HepG2 (cell line): ENCODE measurements at regions not wholly inside any gene's neighbourhood (a gene's known extent, or its start where the extent isn't known, plus 50 kb on each side); places are given as distances from the start of the nearest gene placed in this dataset.

Experiments used
- ATAC-seq: fragments of 200-7000 bp; cut with Tn5 transposase; 3 replicates; pipeline ENCODE4 v1.9.1; 2020; ENCODE audit warnings: mild to moderate bottlenecking, moderate library complexity
- BruUV-seq: library from RNA; stranded (reverse); fragments of 400-500 nt; replicated peaks from 2 replicates; lab custom pipeline; 2021; lab: Mats Ljungman, UMichigan
- CTCF ChIA-PET: fragments of 300-600 bp; formaldehyde crosslinking; extraction: SDS; loops from one replicate; lab custom pipeline; 2021; ENCODE audit warnings: low total read pairs, inconsistent platforms, low intra/inter-chr PET ratio; lab: Yijun Ruan, JAX
- POLR2A ChIA-PET: fragments of 350-600 bp; sonication (Branson Sonifier 250); formaldehyde crosslinking; loops from one replicate; lab custom pipeline; 2020; ENCODE audit warnings: antibody characterized with exemption, inconsistent platforms; lab: Yijun Ruan, JAX
- DNase-seq: peaks from one replicate; pipeline ENCODE4 v3.0.0-alpha.2; 2015; ENCODE audit warnings: low spot score
- FAIRE-seq: peaks from 3 replicates; lab custom pipeline; 2011; peaks lifted over from hg19 to GRCh38; lab: Jason Lieb, UNC
- H2AFZ ChIP-seq: one replicate; pipeline ENCODE4 v1.6.1; 2011; ENCODE audit warnings: low read length, inconsistent platforms
- H3K27ac ChIP-seq: fragments of 300-600 bp; 3 replicates; pipeline ENCODE4 v1.8.0; 2011; ENCODE audit warnings: mixed run types, mild to moderate bottlenecking, mixed read lengths, low read length, inconsistent platforms; ENCODE audit not compliant: insufficient read depth; ENCODE audit errors: extremely low read length
- H3K27me3 ChIP-seq, 2 experiments: fragments of 200-600 bp in 1 of 2; 2 replicates in 1 of 2; 3 replicates in 1 of 2; pipeline versions ENCODE4 v1.6.0 to v1.8.0; 2011; ENCODE audit warnings: low read length in 2 of 2, mild to moderate bottlenecking in 2 of 2, moderate library complexity in 2 of 2, inconsistent platforms in 1 of 2; ENCODE audit not compliant: insufficient read depth in 2 of 2, control insufficient read depth in 1 of 2
- H3K36me3 ChIP-seq, 2 experiments: fragments of 200-600 bp in 1 of 2; replicated peaks in 1 of 2; 2 replicates in 1 of 2; 3 replicates in 1 of 2; pipeline versions ENCODE4 v1.5.1 to v1.8.0; 2011; ENCODE audit warnings: low read length in 2 of 2, inconsistent platforms in 1 of 2; ENCODE audit not compliant: insufficient read depth in 2 of 2, control insufficient read depth in 1 of 2
- H3K4me1 ChIP-seq: 2 replicates; pipeline ENCODE4 v1.5.1; 2012; ENCODE audit warnings: low read length, inconsistent platforms; ENCODE audit not compliant: insufficient read depth
- H3K4me2 ChIP-seq: 2 replicates; pipeline ENCODE4 v1.6.0; 2011; ENCODE audit warnings: low read depth, low read length, inconsistent platforms
- H3K4me3 ChIP-seq, 3 experiments: fragments of 200-600 bp in 1 of 3; sonication (generic), shearing (Covaris generic) in 1 of 3; replicated peaks in 1 of 3; 2 replicates each; pipeline ENCODE4 v1.5.1; 2011 to 2016; ENCODE audit warnings: low read length in 3 of 3, inconsistent platforms in 2 of 3, low read depth in 2 of 3, mild to moderate bottlenecking in 2 of 3, control low read depth in 1 of 3, mixed read lengths in 1 of 3; ENCODE audit not compliant: insufficient read depth in 1 of 3
- H3K79me2 ChIP-seq: one replicate; pipeline ENCODE4 v1.6.1; 2011; ENCODE audit warnings: low read length, inconsistent platforms; ENCODE audit not compliant: insufficient read depth
- H3K9ac ChIP-seq: 2 replicates; pipeline ENCODE4 v1.6.0; 2011; ENCODE audit warnings: mild to moderate bottlenecking, low read depth, low read length, inconsistent platforms; ENCODE audit not compliant: insufficient read depth
- H3K9me3 ChIP-seq: 2 replicates; pipeline ENCODE4 v1.5.1; 2012; ENCODE audit warnings: mild to moderate bottlenecking, low read length
- H4K20me1 ChIP-seq: 2 replicates; pipeline ENCODE4 v1.6.0; 2011; ENCODE audit warnings: inconsistent platforms, mild to moderate bottlenecking, low read length, moderate library complexity; ENCODE audit not compliant: insufficient read depth
- BHLHE40 ChIP-seq: IDR thresholded peaks from 2 replicates; pipeline ENCODE4 v1.6.1; 2011; ENCODE audit warnings: low read length, improper control_type of control experiment
- HNF4A ChIP-seq: sonication (generic); formaldehyde crosslinking; IDR thresholded peaks from 2 replicates; pipeline ENCODE4 v1.4.0; 2020; ENCODE audit warnings: missing genetic modification reagents
- IKZF5 ChIP-seq: IDR thresholded peaks from 2 replicates; pipeline ENCODE4 v1.6.1; 2018; ENCODE audit warnings: missing genetic modification reagents, mild to moderate bottlenecking, missing compliant biosample characterization
- MED1 ChIP-seq: sonication (generic); formaldehyde crosslinking; IDR thresholded peaks from 2 replicates; pipeline ENCODE4 v1.4.0; 2020; ENCODE audit warnings: missing genetic modification reagents
- MTF1 ChIP-seq: sonication (generic); formaldehyde crosslinking; IDR thresholded peaks from 2 replicates; pipeline ENCODE4 v1.5.0; 2020; ENCODE audit warnings: missing genetic modification reagents
- PHB2 ChIP-seq: fragments of 450-650 bp; IDR thresholded peaks from 2 replicates; pipeline ENCODE4 v1.6.1; 2018; ENCODE audit not compliant: partially characterized antibody
- REPIN1 ChIP-seq: sonication (generic); formaldehyde crosslinking; IDR thresholded peaks from 2 replicates; pipeline ENCODE4 v1.8.0; 2022; ENCODE audit warnings: missing genetic modification reagents, low read depth, mild to moderate bottlenecking, borderline replicate concordance
- STAT5B ChIP-seq: sonication (generic); formaldehyde crosslinking; IDR thresholded peaks from 2 replicates; pipeline ENCODE4 v1.4.0; 2020; ENCODE audit warnings: missing genetic modification reagents
- ZC3H13 ChIP-seq: sonication (generic); formaldehyde crosslinking; IDR thresholded peaks from 2 replicates; pipeline ENCODE4 v1.8.1; 2023; ENCODE audit warnings: mild to moderate bottlenecking, missing genetic modification reagents, moderate library complexity
- ZNF691 ChIP-seq: sonication (generic); formaldehyde crosslinking; IDR thresholded peaks from 2 replicates; pipeline ENCODE4 v1.4.0; 2020; ENCODE audit warnings: missing genetic modification reagents, low read depth, mild to moderate bottlenecking, borderline replicate concordance
- WGBS: methylation state at CpG from one replicate; pipeline ENCODE4 v1.1.6; 2017; ENCODE audit warnings: low lambda C conversion rate; 5-methylcytosine and 5-hydroxymethylcytosine counted together
- in situ Hi-C: cut with HindIII; loops from 2 replicates; pipeline ENCODE4 v1.10.0; 2017; ENCODE audit warnings: low pct_unique_long_range_greater_than_20kb; ENCODE audit not compliant: extremely low pct_ligation_motif_present
- intact Hi-C: fragments of 100-400 bp; cut with micrococcal nuclease; formaldehyde crosslinking; loops from one replicate; pipeline ENCODE4 v1.10.0; 2022; ENCODE audit not compliant: unreplicated experiment
- TF ChIP-seq, protein P1 (sequence below): sonication (generic); formaldehyde crosslinking; IDR thresholded peaks from 2 replicates; pipeline ENCODE4 v1.4.0; 2020; ENCODE audit warnings: low read depth, mild to moderate bottlenecking, missing genetic modification reagents
- TF ChIP-seq, protein P2 (sequence below): sonication (generic); IDR thresholded peaks from 2 replicates; pipeline ENCODE4 v1.6.1; 2016; ENCODE audit warnings: low read depth, borderline replicate concordance

DNA sequence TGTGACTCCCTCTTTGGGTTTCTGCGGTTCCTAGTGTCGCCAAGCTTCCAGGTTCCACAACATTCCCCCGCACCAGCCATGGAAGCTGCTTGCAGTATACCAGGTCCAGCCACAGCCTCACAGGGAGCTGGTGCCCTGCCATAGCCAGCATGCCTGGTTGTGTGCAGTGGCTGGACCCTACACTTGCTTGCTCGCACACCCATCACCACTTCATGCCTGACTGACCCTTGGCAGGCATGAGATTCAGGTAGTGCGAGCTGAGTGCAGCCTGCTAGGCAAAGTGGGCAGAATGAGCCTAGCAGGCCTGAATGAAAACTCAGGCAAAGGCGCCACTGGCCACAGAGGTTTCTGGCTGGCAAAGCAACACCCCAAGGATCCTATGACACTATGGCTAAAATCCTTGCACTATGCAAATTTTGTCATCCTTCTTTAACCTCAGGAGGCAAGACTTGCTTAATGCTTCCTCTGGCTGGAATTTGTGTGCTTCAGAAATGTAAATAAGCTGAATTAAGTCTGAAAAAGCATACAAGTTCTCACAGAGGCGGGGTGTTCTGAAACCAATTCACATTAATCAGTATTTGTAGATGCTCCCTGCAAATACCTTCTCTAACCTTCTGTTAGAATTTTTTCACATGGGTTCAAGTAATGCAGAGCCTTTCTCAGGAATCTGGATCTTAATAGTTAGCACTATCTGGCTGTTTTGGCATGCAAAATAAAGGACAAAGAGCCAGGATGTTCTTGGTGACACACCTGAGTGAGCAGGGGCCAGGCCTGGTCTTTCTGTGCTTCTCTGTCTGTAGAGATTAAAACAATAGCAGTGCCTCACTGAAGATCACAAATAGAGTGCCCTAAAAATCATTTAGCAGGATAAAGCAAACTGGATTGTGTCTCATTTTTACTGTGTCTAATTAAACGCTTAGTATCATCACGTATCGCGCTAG lies 256.9 kb downstream of the GPATCH2 start:
- ATAC-seq (no peak), DNase-seq (no peak), FAIRE-seq (no peak)
- Histone ChIP-seq H3K27me3 (no peaks in the 10 kb centered on the region; a peak in 1 of 5 replicates), H3K9ac (no peak overlapping the region), H3K27ac (no peak overlapping the region), H3K79me2 (no peaks in the 10 kb centered on the region), H3K36me3 (no peaks in the 10 kb centered on the region), H3K4me3 (no peak overlapping the region), H3K9me3 (peaks cover 15% of the 10 kb centered on the region), H2AFZ (no peak overlapping the region), H3K4me1 (no peaks in the 10 kb centered on the region), H3K4me2 (no peak overlapping the region), H4K20me1 (no peaks in the 10 kb centered on the region)
- in situ Hi-C loops (no loop called here), intact Hi-C loops (no loop called here)
- no peak for TF ChIP-seq MTF1 (CRISPR knock-in tag)
- no peak for TF ChIP-seq MED1 (CRISPR knock-in tag)
- TF ChIP-seq, protein P1, sequence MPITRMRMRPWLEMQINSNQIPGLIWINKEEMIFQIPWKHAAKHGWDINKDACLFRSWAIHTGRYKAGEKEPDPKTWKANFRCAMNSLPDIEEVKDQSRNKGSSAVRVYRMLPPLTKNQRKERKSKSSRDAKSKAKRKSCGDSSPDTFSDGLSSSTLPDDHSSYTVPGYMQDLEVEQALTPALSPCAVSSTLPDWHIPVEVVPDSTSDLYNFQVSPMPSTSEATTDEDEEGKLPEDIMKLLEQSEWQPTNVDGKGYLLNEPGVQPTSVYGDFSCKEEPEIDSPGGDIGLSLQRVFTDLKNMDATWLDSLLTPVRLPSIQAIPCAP (CRISPR knock-in tag): no peak
- TF ChIP-seq ZC3H13: no peak
- WGBS: 66% methylated on average over 9 of the region's 11 CpGs
- BruUV-seq: no TSS peak
- POLR2A ChIA-PET: no interaction called here
- CTCF ChIA-PET: no interaction called here

- in situ Hi-C loops (no loop called here), intact Hi-C loops (no loop called here)
- ChIA-PET POLR2A (no interaction called here), CTCF (no interaction called here)
- H3K4me1 ChIP-seq: no peaks in the 10 kb centered on the region
- H3K36me3 ChIP-seq: no peaks in the 10 kb centered on the region
- no peak for DNase-seq
- H3K9me3 ChIP-seq: peaks cover under 1% of the 10 kb centered on the region
- H3K79me2 ChIP-seq: no peaks in the 10 kb centered on the region
- no TSS peak for BruUV-seq
- FAIRE-seq: no peak
- no peak overlapping the region for H3K4me3 ChIP-seq
- ATAC-seq: no peak
- no peak overlapping the region for H3K27ac ChIP-seq
- no peaks in the 10 kb centered on the region; a peak in 1 of 5 replicates for H3K27me3 ChIP-seq
- H4K20me1 ChIP-seq: no peaks in the 10 kb centered on the region
- WGBS: 0% methylated on average over 1 of the region's 7 CpGs
- H3K4me2 ChIP-seq: no peak overlapping the region
- H2AFZ ChIP-seq: no peak overlapping the region
- no peak overlapping the region for H3K9ac ChIP-seq
- TF ChIP-seq, protein P2, sequence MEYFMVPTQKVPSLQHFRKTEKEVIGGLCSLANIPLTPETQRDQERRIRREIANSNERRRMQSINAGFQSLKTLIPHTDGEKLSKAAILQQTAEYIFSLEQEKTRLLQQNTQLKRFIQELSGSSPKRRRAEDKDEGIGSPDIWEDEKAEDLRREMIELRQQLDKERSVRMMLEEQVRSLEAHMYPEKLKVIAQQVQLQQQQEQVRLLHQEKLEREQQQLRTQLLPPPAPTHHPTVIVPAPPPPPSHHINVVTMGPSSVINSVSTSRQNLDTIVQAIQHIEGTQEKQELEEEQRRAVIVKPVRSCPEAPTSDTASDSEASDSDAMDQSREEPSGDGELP: no peak
- TF ChIP-seq ZNF691 (CRISPR knock-in tag) (no peak), REPIN1 (CRISPR knock-in tag) (no peak), IKZF5 (CRISPR knock-in tag) (no peak), PHB2 (no peak), HNF4A (no peak), BHLHE40 (no peak), STAT5B (no peak)
These were observed 258.6 kb downstream of the GPATCH2 start for GRCh38 chr1:217372049-217372970.
